IMR-90 (cell line): ENCODE measurements at regions not wholly inside any gene's neighbourhood (a gene's known extent, or its start where the extent isn't known, plus 50 kb on each side); places are given as distances from the start of the nearest gene placed in this dataset.

ENCODE experiments used
- ATAC-seq: fragments of 200-7000 bp; cut with Tn5 transposase; 2 replicates; pipeline ENCODE4 v1.9.1; 2020; ENCODE audit warnings: low read depth, mild to moderate bottlenecking, moderate library complexity
- BruUV-seq: library from RNA; stranded (reverse); fragments of 400-500 nt; replicated peaks from 2 replicates; lab custom pipeline; 2021; lab: Mats Ljungman, UMichigan
- CTCF ChIA-PET: fragments of 300-600 bp; formaldehyde crosslinking; extraction: SDS; loops from one replicate; lab custom pipeline; 2021; ENCODE audit warnings: antibody characterized with exemption; lab: Yijun Ruan, JAX
- POLR2A ChIA-PET: fragments of 300-600 bp; sonication (Branson Sonifier 250); formaldehyde crosslinking; loops from one replicate; lab custom pipeline; 2022; ENCODE audit warnings: antibody characterized with exemption; ENCODE audit not compliant: unreplicated experiment; lab: Charles Lee
- DNase-seq: peaks from one replicate; pipeline ENCODE4 v3.0.0; 2013
- H2AFZ ChIP-seq: replicated peaks from 2 replicates; pipeline ENCODE3; 2013; ENCODE audit warnings: low read length, mild to moderate bottlenecking; ENCODE audit not compliant: poor library complexity
- H2AK5ac ChIP-seq: 2 replicates; pipeline ENCODE4 v1.6.1; 2013; ENCODE audit warnings: low read depth, low read length, inconsistent platforms
- H2AK9ac ChIP-seq: replicated peaks from 2 replicates; pipeline ENCODE3; 2013; ENCODE audit warnings: mild to moderate bottlenecking, low read depth, low read length, moderate library complexity; ENCODE audit not compliant: poor library complexity
- H2BK120ac ChIP-seq: 2 replicates; pipeline ENCODE4 v1.6.1; 2013; ENCODE audit warnings: low read depth, low read length, inconsistent platforms
- H2BK15ac ChIP-seq: 3 replicates; pipeline ENCODE4 v1.6.1; 2013; ENCODE audit warnings: low read depth, low read length, inconsistent platforms
- H2BK20ac ChIP-seq: 2 replicates; pipeline ENCODE4 v1.6.1; 2013; ENCODE audit warnings: low read depth, mild to moderate bottlenecking, inconsistent platforms, low read length, moderate library complexity
- H2BK5ac ChIP-seq: 2 replicates; pipeline ENCODE4 v1.6.1; 2013; ENCODE audit warnings: mild to moderate bottlenecking, low read depth, low read length, inconsistent platforms; ENCODE audit not compliant: poor library complexity, severe bottlenecking
- H3K14ac ChIP-seq: replicated peaks from 2 replicates; pipeline ENCODE4 v1.6.1; 2013; ENCODE audit warnings: low read depth, low read length, inconsistent platforms
- H3K18ac ChIP-seq: 2 replicates; pipeline ENCODE4 v1.6.1; 2013; ENCODE audit warnings: low read depth, low read length, control low read depth
- H3K23ac ChIP-seq: 2 replicates; pipeline ENCODE4 v1.6.1; 2013; ENCODE audit warnings: low read depth, low read length, inconsistent platforms
- H3K27ac ChIP-seq: 2 replicates; pipeline ENCODE4 v1.5.1; 2013; ENCODE audit warnings: mild to moderate bottlenecking, control low read depth, low read length; ENCODE audit not compliant: insufficient read depth
- H3K27me3 ChIP-seq: 2 replicates; pipeline ENCODE4 v1.6.1; 2013; ENCODE audit warnings: low read length; ENCODE audit not compliant: control insufficient read depth, insufficient read depth
- H3K36me3 ChIP-seq: 2 replicates; pipeline ENCODE4 v1.6.1; 2013; ENCODE audit warnings: low read length, mixed read lengths; ENCODE audit not compliant: control insufficient read depth, insufficient read depth
- H3K4ac ChIP-seq: 2 replicates; pipeline ENCODE4 v1.6.1; 2013; ENCODE audit warnings: low read depth, low read length, inconsistent platforms
- H3K4me1 ChIP-seq: 2 replicates; pipeline ENCODE4 v1.6.1; 2013; ENCODE audit warnings: low read length, mixed read lengths; ENCODE audit not compliant: control insufficient read depth, insufficient read depth
- H3K4me2 ChIP-seq: 2 replicates; pipeline ENCODE4 v1.6.1; 2013; ENCODE audit warnings: low read depth, mild to moderate bottlenecking, control low read depth, low read length, moderate library complexity
- H3K4me3 ChIP-seq: 2 replicates; pipeline ENCODE4 v1.5.1; 2013; ENCODE audit warnings: low read depth, mild to moderate bottlenecking, control low read depth, low read length, moderate library complexity; ENCODE audit not compliant: insufficient read depth
- H3K56ac ChIP-seq: 2 replicates; pipeline ENCODE4 v1.6.1; 2013; ENCODE audit warnings: low read length, inconsistent platforms; ENCODE audit not compliant: insufficient read depth; ENCODE audit errors: extremely low read depth
- H3K79me1 ChIP-seq, 2 experiments: 2 replicates each; pipeline ENCODE4 v1.6.1; 2013; ENCODE audit warnings: low read length in 2 of 2, inconsistent platforms in 1 of 2, low read depth in 1 of 2
- H3K9ac ChIP-seq: 2 replicates; pipeline ENCODE4 v1.6.1; 2013; ENCODE audit warnings: low read depth, low read length, control low read depth
- H3K9me1 ChIP-seq: 2 replicates; pipeline ENCODE4 v1.6.1; 2013; ENCODE audit warnings: low read length, inconsistent platforms; ENCODE audit not compliant: insufficient read depth
- H3K9me3 ChIP-seq: 2 replicates; pipeline ENCODE4 v1.6.1; 2013; ENCODE audit warnings: low read length; ENCODE audit not compliant: control insufficient read depth, insufficient read depth
- H4K20me1 ChIP-seq: 2 replicates; pipeline ENCODE4 v1.6.1; 2013; ENCODE audit warnings: low read length, inconsistent platforms; ENCODE audit not compliant: insufficient read depth
- H4K5ac ChIP-seq: 2 replicates; pipeline ENCODE4 v1.6.1; 2013; ENCODE audit warnings: mild to moderate bottlenecking, low read depth, low read length, control low read depth
- H4K8ac ChIP-seq, 2 experiments: 2 replicates each; pipeline ENCODE4 v1.6.1; 2013; ENCODE audit warnings: low read depth in 2 of 2, low read length in 2 of 2, control low read depth in 1 of 2, inconsistent platforms in 1 of 2
- H4K91ac ChIP-seq: 2 replicates; pipeline ENCODE4 v1.6.1; 2013; ENCODE audit warnings: low read depth, low read length, inconsistent platforms; ENCODE audit not compliant: insufficient read depth
- CEBPB ChIP-seq: IDR thresholded peaks from 2 replicates; pipeline ENCODE4 v1.6.1; 2012; ENCODE audit warnings: low read depth, low read length, improper control_type of control experiment
- CHD1 ChIP-seq: IDR thresholded peaks from 2 replicates; pipeline ENCODE4 v1.6.1; 2012; ENCODE audit warnings: low read depth, low read length, improper control_type of control experiment
- CTCF ChIP-seq: conservative IDR thresholded peaks from 2 replicates; pipeline ENCODE4 v1.5.1; 2012; ENCODE audit warnings: mild to moderate bottlenecking, low read depth, low read length, improper control_type of control experiment
- FOS ChIP-seq: fragments of 150-350 bp; IDR thresholded peaks from 2 replicates; pipeline ENCODE4 v1.6.1; 2016; ENCODE audit warnings: low read depth, low read length
- MXI1 ChIP-seq: IDR thresholded peaks from 2 replicates; pipeline ENCODE4 v1.6.1; 2012; ENCODE audit warnings: low read depth, mild to moderate bottlenecking, low read length, moderate library complexity, borderline replicate concordance
- RAD21 ChIP-seq: IDR thresholded peaks from 2 replicates; pipeline ENCODE4 v1.6.1; 2012; ENCODE audit warnings: low read length, improper control_type of control experiment
- RCOR1 ChIP-seq: IDR thresholded peaks from 2 replicates; pipeline ENCODE4 v1.6.1; 2012; ENCODE audit warnings: mild to moderate bottlenecking, low read length, improper control_type of control experiment; ENCODE audit not compliant: insufficient replicate concordance
- WGBS, 2 experiments: methylation state at CpG; one replicate each; pipeline versions ENCODE4 v1.1.5 to v1.1.7; 2013; ENCODE audit warnings: missing lambda C conversion rate in 2 of 2; ENCODE audit not compliant: insufficient read length in 1 of 2; ENCODE audit errors: extremely low coverage in 2 of 2; 5-methylcytosine and 5-hydroxymethylcytosine counted together
- dilution Hi-C: fragments of 300-500 bp; cut with HindIII; formaldehyde crosslinking; loops from one replicate; pipeline ENCODE4 v1.14.3; 2018; ENCODE audit warnings: low sequenced_read_pairs; ENCODE audit not compliant: unreplicated experiment
- in situ Hi-C: fragments of 300-500 bp; cut with MboI; formaldehyde crosslinking; loops from 3 replicates; pipeline ENCODE4 v1.14.3; 2019; ENCODE audit warnings: low sequenced_read_pairs, inconsistent platforms, mixed read lengths
- intact Hi-C: fragments of 100-400 bp; cut with micrococcal nuclease; formaldehyde crosslinking; loops from 2 replicates; pipeline ENCODE4 v1.10.0; 2022

GRCh38 chr12:111207761-111208160, 161.1 kb downstream of the PHETA1 start:
- H2BK5ac ChIP-seq, result no peak overlapping the region
- ATAC-seq (no peak), DNase-seq (no peak)
- no peak overlapping the region for H3K4me2 ChIP-seq
- no peak overlapping the region for H2BK15ac ChIP-seq
- H3K18ac ChIP-seq, result no peak overlapping the region
- no peak overlapping the region for H3K56ac ChIP-seq
- no peak overlapping the region for H2AFZ ChIP-seq
- H3K36me3 ChIP-seq, result no peaks in the 10 kb centered on the region
- CTCF ChIA-PET, result no interaction called here
- H3K9ac ChIP-seq, result no peak overlapping the region
- H4K5ac ChIP-seq, result no peak overlapping the region
- no peak overlapping the region for H4K91ac ChIP-seq
- no peak overlapping the region for H2BK120ac ChIP-seq
- no peak overlapping the region for H3K4me3 ChIP-seq
- intact Hi-C loops (no loop called here), dilution Hi-C loops (no loop called here), in situ Hi-C loops (no loop called here)
- H2AK5ac ChIP-seq, result no peak overlapping the region
- H3K79me1 ChIP-seq, result no peaks in the 10 kb centered on the region
- H2BK20ac ChIP-seq, result no peak overlapping the region
- H3K4ac ChIP-seq, result no peak overlapping the region
- no peak overlapping the region for H3K27ac ChIP-seq
- no peaks in the 10 kb centered on the region for H4K20me1 ChIP-seq
- no peak overlapping the region for H3K23ac ChIP-seq
- H4K8ac ChIP-seq, result no peak overlapping the region
- H3K4me1 ChIP-seq, result no peaks in the 10 kb centered on the region
- no peak overlapping the region for H2AK9ac ChIP-seq
- H3K9me3 ChIP-seq, result no peaks in the 10 kb centered on the region
- BruUV-seq, result no TSS peak
- TF ChIP-seq RAD21, result no peak
- TF ChIP-seq MXI1, result no peak
- no peak for TF ChIP-seq RCOR1
- no peak for TF ChIP-seq CTCF
- no peak for TF ChIP-seq CEBPB
- TF ChIP-seq FOS, result no peak
- TF ChIP-seq CHD1, result no peak
- POLR2A ChIA-PET, result interaction anchor here (0.7 kb wide), 1 partner anchor 151 kb away, joined by 3 read pairs; no protein-coding TSS in a partner anchor
- H3K14ac ChIP-seq, result no peak overlapping the region
- no CpG with 5 or more reads among the region's 3 CpGs for WGBS, 2 experiments
- no peaks in the 10 kb centered on the region for H3K9me1 ChIP-seq
- H3K27me3 ChIP-seq, result no peaks in the 10 kb centered on the region
